ENCODE measurements at regions not wholly inside any gene's neighbourhood (a gene's known extent, or its start where the extent isn't known, plus 50 kb on each side); places are given as distances from the start of the nearest gene placed in this dataset.

DNA sequence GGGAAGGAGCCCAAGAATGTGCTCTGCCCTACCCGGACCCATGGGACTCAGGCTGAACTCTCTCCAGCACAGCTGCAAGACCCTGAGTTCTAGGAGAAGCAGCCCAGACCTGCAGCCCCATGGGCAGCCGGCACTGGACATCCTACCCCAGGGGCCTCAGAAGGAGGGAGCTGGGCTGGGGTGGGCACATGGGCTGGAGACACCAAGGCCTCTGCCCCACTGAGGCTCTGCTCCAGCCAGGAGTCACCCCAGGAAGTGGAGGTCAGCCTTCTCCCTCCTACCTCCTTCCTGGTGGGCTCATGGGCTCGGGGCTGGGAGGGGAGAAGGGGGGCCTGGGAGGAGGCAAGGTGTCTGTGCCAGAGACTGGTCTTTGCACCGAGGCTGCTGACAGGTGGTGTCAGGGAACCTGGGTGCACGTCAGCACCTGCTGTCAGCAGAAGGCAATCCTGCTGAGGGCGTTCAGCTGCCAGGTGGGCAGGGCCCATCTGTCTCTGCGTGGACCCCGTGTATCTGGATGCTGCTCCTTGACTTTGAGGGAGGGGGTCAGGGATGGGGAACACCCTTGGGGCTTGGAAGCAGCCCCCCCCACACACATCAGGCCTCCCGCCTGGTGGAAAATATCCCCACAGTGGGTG lies 95.2 kb downstream of the PDGFA start:
- DNase-seq (ENCODE audit: low read depth): no peak

GRCh38 chr7:424961-425793 lies 94.5 kb downstream of the PDGFA start:
- no peak for DNase-seq (ENCODE audit: low read depth)

- DNase-seq (ENCODE audit: low read depth): no peak
These were observed 93.9 kb downstream of the PDGFA start for GRCh38 chr7:425794-426188.

DNA sequence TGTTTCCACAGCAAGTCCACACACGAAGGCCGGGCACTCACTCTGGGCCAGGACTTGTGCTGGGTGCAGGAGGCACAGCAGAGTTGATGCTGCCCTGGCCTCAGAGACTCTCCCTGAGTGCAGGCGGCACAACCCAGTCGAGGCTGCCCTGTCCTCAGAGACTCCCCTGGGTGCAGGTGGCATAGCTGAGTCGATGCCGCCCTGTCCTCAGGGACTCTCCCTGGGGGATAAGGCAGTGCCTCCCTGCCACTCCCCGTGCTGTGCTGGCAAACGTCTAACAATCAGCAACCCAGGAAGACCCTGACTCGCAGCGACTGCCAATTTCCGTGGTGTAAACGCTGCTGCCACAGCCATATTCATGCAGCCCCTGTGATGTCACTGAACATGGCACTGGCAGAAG lies 93.1 kb downstream of the PDGFA start:
- DNase-seq (ENCODE audit: low read depth): no peak

GRCh38 chr7:427506-428103 lies 92.0 kb downstream of the PDGFA start:
- no peak for DNase-seq (ENCODE audit: low read depth)

DNA sequence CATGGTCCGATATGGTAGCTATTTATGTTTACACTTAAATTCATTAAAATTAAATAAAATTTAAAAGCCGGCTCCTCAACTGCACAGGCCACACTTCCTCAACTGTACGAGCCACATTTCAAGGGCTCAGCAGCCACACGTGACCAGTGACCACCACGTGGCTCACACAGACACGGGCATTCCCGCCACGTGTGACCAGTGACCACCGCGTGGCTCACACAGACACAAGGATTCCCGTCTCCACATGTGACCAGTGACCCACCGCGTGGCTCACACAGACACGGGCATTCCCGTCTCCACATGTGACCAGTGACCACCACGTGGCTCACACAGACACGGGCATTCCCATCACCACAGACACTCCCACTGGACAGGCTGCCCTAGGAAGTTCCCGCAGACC lies 91.3 kb downstream of the PDGFA start:
- no peak for DNase-seq (ENCODE audit: low read depth)

- DNase-seq (ENCODE audit: low read depth): no peak
These were observed 90.5 kb downstream of the PDGFA start for GRCh38 chr7:428927-429827.

- no peak for DNase-seq (ENCODE audit: low read depth)
These were observed 89.8 kb downstream of the PDGFA start for GRCh38 chr7:429828-430180.

DNA sequence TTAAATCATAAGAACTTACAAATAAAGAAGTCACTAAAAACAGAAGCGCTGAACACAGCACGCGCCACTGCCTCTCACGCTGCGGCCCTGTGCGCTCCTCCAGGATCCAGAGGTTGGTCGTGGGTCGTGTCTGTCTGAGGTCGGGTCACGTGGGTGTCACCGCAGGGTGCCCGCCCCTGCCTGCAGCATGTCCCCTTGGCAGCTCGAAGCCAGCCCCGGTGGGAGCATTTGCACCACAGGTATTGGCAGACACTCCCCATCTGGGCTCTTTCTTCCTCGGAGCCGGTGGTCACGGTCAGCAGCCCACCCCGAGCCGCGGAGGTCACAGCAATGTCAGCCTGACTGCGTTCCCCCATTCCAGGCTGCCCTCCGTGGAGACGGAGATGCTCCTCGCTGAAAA lies 88.6 kb downstream of the PDGFA start:
- DNase-seq (ENCODE audit: low read depth): no peak

- DNase-seq (ENCODE audit: low read depth): no peak
These were observed 88.0 kb downstream of the PDGFA start for GRCh38 chr7:431658-432111.

DNA sequence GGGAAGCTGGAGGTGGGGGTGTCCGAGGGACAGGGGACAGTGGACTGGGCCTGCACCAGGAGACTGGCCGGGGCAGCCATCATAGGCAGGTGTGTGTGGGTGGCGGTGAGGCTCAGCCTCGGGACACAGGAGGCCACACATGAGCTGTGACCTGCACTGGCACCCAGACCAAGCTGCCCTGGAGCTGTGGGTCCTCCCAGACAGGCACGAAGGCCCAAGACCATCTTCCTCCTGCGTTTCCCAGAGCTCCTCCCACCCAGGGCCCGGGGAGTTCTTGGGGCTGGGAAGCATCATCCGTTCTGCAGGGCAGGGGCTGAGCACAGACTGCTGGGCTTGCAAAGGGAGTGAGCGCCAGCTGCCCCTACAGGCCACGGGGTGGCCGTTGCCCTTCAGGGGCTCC lies 87.4 kb downstream of the PDGFA start:
- DNase-seq (ENCODE audit: low read depth): no peak

DNA sequence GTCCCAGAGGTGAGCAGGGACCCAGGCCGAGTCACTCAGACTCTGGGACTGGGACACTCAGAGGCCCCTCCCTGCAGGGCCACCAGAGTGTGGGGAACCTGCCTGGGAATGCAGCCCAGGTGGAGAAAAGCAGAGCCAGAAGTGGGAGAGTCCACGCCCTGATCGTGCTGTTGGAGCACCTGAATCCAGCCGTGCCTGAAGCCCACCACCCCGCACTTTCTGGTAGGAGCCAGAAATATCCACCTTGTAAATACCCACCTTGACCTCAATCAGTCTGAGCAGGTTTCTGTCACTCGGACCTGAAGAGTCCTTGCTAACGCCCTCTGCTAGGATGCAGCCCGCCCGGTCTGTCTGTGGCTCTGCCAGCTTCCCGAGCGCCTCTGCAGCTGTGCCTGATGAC lies 86.7 kb downstream of the PDGFA start:
- no peak for DNase-seq (ENCODE audit: low read depth)

- DNase-seq (ENCODE audit: low read depth): no peak
These were observed 86.1 kb downstream of the PDGFA start for GRCh38 chr7:433558-433957.

- DNase-seq (ENCODE audit: low read depth): no peak
These were observed 84.6 kb downstream of the PDGFA start for GRCh38 chr7:434891-435629.

DNA sequence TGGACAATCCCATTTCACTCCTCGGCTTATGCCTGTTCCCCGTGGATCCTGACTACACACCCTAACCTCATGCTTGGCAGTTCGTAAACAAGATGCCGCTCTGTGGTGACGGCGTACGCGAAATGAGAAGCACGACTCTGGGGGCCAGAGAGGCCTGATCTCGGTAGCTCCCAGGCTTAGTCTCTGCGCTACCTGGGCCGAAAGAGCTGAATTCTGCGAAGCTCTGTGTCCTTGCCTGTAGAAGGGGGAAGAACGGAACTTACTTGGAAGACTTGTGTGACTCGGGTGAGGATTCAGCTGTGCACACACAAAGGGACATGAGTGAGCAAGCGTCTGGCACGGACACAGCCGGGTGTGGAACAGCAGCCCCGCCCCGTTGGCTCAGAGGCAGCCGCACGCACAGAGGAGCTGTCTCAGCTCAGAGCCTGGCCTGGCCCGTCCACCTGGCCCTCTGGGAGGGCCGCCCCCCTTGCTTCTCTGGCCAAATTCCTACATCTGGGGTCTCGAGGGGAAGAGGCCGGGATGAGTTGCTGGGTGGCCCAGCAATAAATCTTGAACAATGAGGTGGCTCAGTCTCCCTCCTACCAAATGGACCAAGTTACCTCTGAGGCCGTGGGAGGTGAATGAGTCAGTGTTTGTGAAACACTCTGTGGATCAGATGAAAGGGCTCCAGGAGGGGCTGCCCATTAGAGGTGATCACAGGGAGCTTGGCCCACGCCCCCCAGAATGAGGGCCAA lies 83.8 kb downstream of the PDGFA start:
- DNase-seq (ENCODE audit: low read depth): no peak

DNA sequence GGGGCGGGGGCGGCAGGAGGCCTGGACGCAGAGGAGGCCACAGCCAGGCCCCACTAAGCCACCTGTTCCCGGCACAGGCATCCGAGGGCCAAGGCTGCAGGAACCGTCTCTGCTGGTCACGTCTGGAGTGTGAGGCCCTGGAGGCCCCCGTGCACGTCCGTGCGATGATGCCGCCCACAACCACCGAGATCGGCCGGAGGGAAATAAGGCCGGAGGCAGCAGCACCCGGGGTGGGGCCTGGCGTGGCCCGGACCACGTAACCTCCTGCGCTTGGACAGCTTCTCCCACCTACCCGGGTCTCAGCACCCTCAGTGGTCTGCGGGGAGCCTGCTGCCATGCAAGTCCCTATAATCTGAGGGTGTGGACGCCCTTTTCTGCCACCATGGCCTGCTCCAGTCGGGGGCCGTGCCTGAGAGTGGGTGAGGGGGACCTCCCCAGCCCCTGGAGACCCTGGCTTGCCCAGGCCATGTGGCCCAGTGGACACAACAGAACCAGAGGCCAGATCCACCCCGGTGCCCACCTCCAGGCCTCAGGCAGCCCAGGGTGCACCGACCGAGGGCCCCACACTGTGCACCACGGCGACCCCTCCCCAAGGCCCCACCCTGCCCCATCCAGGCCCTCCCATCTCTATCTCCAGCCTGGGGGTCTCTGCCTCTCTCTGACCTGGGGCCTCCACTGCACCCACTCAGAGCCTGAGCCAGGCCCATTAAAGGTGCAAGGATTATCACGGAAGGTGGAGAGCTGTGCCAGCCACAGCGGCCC lies 83.1 kb downstream of the PDGFA start:
- DNase-seq (ENCODE audit: low read depth): no peak

DNA sequence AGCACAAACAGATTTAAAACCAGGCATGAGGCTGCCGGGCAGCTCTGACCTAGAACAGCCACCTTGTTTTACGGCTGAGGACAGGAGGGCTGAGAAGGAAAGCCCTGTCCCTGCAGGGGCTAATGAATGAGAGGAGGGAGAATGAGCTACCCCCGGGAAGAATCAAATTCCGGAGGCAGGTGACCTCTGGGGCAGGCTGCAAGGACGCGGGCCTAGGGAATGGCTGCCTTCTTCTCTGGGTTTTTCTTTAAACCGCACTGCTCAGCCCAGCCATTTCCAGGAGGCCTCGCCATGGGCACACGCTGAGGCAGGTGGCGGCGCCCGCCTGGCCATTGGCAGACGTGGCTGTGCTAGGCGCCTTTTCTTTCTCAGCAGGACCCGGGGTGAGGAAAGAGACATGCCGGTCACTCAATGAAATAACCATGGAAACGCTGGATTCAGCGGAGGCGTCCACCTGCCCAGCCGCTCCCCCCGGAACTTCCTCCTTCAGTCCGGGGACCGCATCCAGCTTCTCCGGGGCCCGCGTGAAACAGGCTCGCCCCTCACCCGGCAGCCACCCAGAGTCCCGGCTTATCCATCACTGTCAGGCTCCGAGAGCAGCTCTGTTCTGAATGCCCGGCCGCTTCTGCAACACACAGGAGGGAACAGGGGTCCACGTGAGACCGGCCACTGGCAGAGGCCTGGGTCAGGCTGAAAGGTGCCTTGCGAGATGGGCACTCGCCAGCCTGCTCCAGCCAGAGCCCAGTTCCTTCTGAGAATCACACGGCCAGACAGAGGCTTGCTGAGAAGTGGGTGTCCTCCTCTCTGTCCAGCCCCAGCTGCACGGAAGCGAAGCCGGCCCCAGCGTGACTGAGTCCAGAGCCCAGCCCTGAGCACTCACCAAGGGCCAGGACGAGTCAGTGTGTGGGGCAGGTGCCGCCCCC lies 82.1 kb downstream of the PDGFA start:
- no peak for DNase-seq (ENCODE audit: low read depth)

GRCh38 chr7:438361-438760 lies 81.3 kb downstream of the PDGFA start:
- DNase-seq (ENCODE audit: low read depth): no peak

- no peak for DNase-seq (ENCODE audit: low read depth)
These were observed 80.7 kb downstream of the PDGFA start for GRCh38 chr7:438916-439315.
